ENCODE measurements at regions not wholly inside any gene's neighbourhood (a gene's known extent, or its start where the extent isn't known, plus 50 kb on each side); places are given as distances from the start of the nearest gene placed in this dataset.

DNA sequence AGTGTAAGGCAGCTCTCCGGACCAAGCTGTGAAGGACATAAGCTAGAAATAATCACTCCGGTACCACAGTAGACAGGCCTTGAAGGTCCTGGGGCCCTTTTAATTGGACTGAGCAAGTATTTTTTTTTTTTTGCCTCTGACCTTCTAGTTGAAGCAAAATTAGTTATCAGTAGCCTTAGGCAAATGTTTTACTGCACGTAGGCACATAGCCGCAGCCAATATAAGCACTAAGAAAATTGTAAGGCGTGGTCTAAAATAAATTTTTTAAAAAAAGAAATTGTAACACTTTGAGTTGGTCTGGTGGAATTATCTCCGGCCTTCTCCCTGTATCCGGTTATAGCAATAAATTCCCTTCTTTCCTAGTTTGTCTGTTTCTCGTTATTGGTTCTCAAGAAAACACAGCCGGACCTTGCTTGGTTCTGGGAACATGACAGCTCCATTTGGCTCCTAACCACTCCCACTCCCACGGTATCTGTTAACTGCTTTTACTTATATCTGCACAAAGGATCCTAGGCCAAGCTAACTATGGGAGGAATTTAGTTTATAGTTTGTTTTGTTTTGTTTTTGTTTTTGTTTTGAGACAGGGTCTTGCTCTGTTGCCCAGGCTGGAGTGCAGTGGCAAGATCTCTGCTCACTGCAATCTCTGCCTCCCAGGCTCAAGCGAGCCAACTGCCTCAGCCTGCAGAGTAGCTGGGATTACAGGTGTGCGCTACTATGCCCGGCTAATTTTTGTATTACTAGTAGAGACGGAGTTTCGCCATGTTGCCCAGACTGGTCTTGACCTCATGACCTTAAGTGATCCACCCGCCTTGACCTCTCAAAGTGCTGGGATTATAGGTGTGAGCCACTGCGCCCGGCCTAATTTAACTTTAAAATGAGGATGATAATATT lies 124.4 kb upstream of the KIF5B start:
- no peak overlapping the region for H2BK120ac ChIP-seq (ENCODE audit: low read depth, low read length)
- H3K4me2 ChIP-seq (ENCODE audit: low read depth, low read length) = no peak overlapping the region
- H3K56ac ChIP-seq (ENCODE audit: extremely low read depth, insufficient read depth, low read length) = no peak overlapping the region
- no peaks in the 10 kb centered on the region for H4K20me1 ChIP-seq (ENCODE audit: insufficient read depth, low read length)
- no peaks in the 10 kb centered on the region for H3K9me1 ChIP-seq (ENCODE audit: insufficient read depth, low read length)
- H2AK5ac ChIP-seq (ENCODE audit: low read depth, low read length) = no peak overlapping the region
- H3K27ac ChIP-seq (ENCODE audit: insufficient read depth, low read length) = no peak overlapping the region
- TF ChIP-seq SMC3 (IDR thresholded peaks at IDR 0.05; ENCODE audit: low read depth, low read length) = no peak
- TF ChIP-seq MAFK (IDR thresholded peaks at IDR 0.05; ENCODE audit: low read depth, low read length) = no peak
- no peak for TF ChIP-seq MXI1 (IDR thresholded peaks at IDR 0.05; ENCODE audit: borderline replicate concordance, low read depth, low read length)
- no peak for TF ChIP-seq POLR2A (IDR thresholded peaks at IDR 0.05; ENCODE audit: low read depth, low read length)
- TF ChIP-seq RCOR1 (IDR thresholded peaks at IDR 0.05; ENCODE audit: insufficient replicate concordance, low read length) = no peak
- TF ChIP-seq MAZ (IDR thresholded peaks at IDR 0.05; ENCODE audit: borderline replicate concordance, low read depth, low read length) = no peak
- TF ChIP-seq FOS (IDR thresholded peaks at IDR 0.05; ENCODE audit: low read depth, low read length) = no peak
- TF ChIP-seq, protein P1, sequence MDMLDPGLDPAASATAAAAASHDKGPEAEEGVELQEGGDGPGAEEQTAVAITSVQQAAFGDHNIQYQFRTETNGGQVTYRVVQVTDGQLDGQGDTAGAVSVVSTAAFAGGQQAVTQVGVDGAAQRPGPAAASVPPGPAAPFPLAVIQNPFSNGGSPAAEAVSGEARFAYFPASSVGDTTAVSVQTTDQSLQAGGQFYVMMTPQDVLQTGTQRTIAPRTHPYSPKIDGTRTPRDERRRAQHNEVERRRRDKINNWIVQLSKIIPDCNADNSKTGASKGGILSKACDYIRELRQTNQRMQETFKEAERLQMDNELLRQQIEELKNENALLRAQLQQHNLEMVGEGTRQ (IDR thresholded peaks at IDR 0.05; ENCODE audit: low read depth, low read length) = no peak
- TF ChIP-seq, protein P2, sequence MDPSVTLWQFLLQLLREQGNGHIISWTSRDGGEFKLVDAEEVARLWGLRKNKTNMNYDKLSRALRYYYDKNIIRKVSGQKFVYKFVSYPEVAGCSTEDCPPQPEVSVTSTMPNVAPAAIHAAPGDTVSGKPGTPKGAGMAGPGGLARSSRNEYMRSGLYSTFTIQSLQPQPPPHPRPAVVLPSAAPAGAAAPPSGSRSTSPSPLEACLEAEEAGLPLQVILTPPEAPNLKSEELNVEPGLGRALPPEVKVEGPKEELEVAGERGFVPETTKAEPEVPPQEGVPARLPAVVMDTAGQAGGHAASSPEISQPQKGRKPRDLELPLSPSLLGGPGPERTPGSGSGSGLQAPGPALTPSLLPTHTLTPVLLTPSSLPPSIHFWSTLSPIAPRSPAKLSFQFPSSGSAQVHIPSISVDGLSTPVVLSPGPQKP (IDR thresholded peaks at IDR 0.05; ENCODE audit: borderline replicate concordance, low read depth, low read length) = no peak
- TF ChIP-seq CHD1 (IDR thresholded peaks at IDR 0.05; ENCODE audit: low read depth, low read length) = no peak
- H3K4me1 ChIP-seq (ENCODE audit: control insufficient read depth, insufficient read depth, low read length) = no peaks in the 10 kb centered on the region
- peaks cover 2% of the 10 kb centered on the region; the same call in 1 of the 2 replicates for H3K27me3 ChIP-seq (ENCODE audit: control insufficient read depth, insufficient read depth, low read length)
- H3K36me3 ChIP-seq (ENCODE audit: control insufficient read depth, insufficient read depth, low read length) = no peaks in the 10 kb centered on the region
- dilution Hi-C loops (cut with HindIII; ENCODE audit: low sequenced_read_pairs, unreplicated experiment) = no loop called here
- DNase-seq = no peak
- no peaks in the 10 kb centered on the region for H3K79me1 ChIP-seq (ENCODE audit: low read depth in 1 of 2, low read length in 2 of 2)
- in situ Hi-C loops (cut with MboI; ENCODE audit: low sequenced_read_pairs) = no loop called here
- no peak overlapping the region for H4K8ac ChIP-seq (ENCODE audit: low read depth in 2 of 2, low read length in 2 of 2)
- H4K5ac ChIP-seq (ENCODE audit: low read depth, low read length) = no peak overlapping the region
- WGBS, 2 experiments (ENCODE audit: extremely low coverage in 2 of 2, insufficient read length in 1 of 2) = 100% methylated on average over 1 of the region's 18 CpGs; no CpG with 5 or more reads in 1 of the 2 experiments
- H3K4ac ChIP-seq (ENCODE audit: low read depth, low read length) = no peak overlapping the region
- no peak overlapping the region for H2AK9ac ChIP-seq (replicated peaks; ENCODE audit: low read depth, low read length, poor library complexity)
- H2BK5ac ChIP-seq (ENCODE audit: low read depth, low read length, poor library complexity, severe bottlenecking) = no peak overlapping the region
- ChIA-PET CTCF (no interaction called here), POLR2A (ENCODE audit: unreplicated experiment) (no interaction called here)
- no peak overlapping the region for H3K23ac ChIP-seq (ENCODE audit: low read depth, low read length)
- H3K14ac ChIP-seq (replicated peaks; ENCODE audit: low read depth, low read length) = no peak overlapping the region
- intact Hi-C loops (cut with micrococcal nuclease) = no loop called here
- no peak overlapping the region for H2BK15ac ChIP-seq (ENCODE audit: low read depth, low read length)
- no peak overlapping the region for H3K9ac ChIP-seq (ENCODE audit: low read depth, low read length)
- H3K9me3 ChIP-seq (ENCODE audit: control insufficient read depth, insufficient read depth, low read length) = no peaks in the 10 kb centered on the region
- no peak overlapping the region for H3K18ac ChIP-seq (ENCODE audit: low read depth, low read length)
- ATAC-seq (ENCODE audit: low read depth) = no peak
- H4K91ac ChIP-seq (ENCODE audit: insufficient read depth, low read depth, low read length) = no peak overlapping the region
- no TSS peak for BruUV-seq (replicated peaks)
- no peak overlapping the region for H3K4me3 ChIP-seq (ENCODE audit: insufficient read depth, low read depth, low read length)
- H2AFZ ChIP-seq (replicated peaks; ENCODE audit: low read length, poor library complexity) = no peak overlapping the region
- no peak overlapping the region for H2BK20ac ChIP-seq (ENCODE audit: low read depth, low read length)

Measured in IMR-90 (cell line).